NCI-H82 (cell line): ENCODE measurements at regions not wholly inside any gene's neighbourhood (a gene's known extent, or its start where the extent isn't known, plus 50 kb on each side); places are given as distances from the start of the nearest gene placed in this dataset.
"Not testable (repeated sequence)": the region's sequence is repeated elsewhere in the genome, so short reads cannot be mapped to it uniquely, and the experiment has no call there.

Experiments
- DNase-seq: peaks from one replicate; lab custom pipeline; 2025; lab: John Stamatoyannopoulos, UW

DNA sequence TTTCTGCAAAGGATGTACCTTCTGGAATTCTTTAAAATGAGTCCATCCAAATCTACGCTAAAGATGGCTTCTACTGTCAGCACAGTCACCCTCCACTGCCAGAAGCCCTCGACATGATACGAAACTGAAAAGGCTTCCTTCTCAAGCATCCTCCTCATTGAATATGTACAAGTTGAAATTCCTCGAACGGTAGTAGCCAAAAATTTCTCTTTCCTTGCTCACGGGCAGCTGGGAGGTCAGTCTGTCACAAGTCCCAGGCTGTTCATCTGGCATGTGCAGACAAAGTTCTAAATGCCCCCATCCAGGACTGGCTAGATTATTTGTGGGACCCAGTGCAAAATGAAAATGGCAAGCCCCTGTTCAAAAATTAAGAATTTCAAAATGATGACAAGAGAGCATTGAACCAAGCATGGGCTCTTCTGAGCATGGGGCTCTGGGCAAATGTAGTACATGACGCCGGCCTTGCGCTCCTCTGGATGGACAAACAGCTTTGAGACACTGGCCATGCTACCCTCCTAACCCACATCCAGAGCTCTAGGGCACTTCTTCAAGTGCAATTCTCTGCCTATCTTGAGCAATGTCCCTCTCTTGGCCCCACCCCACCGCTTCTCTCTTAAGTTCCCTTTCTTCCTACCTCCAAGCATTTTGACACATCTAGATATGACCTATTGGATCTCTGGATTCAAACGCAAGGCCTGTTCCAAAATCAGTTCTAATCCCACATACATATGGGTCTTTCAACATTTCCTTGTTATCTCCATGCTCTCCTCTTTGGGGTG lies 78.9 kb upstream of the FLT1 start:
- DNase-seq, result no peak

DNA sequence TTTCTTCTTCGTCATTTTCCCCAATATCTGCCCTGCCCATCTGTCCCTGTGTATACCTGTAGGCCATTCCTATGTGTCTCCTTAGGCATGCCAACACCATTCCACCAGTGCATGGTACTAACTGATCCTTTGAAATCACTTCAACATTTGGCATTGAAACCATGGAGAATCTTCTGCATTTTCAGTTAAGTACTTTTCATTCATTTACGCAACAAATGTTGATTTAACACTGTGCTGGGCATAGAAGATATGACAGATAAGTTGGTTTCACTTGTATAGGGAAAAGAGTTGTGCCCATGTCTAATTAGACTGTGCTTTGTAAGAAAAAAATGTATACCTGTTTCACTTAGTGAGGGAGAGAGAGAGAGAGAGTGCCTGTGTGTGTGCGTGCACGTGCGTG lies 77.9 kb upstream of the FLT1 start:
- no peak for DNase-seq

DNA sequence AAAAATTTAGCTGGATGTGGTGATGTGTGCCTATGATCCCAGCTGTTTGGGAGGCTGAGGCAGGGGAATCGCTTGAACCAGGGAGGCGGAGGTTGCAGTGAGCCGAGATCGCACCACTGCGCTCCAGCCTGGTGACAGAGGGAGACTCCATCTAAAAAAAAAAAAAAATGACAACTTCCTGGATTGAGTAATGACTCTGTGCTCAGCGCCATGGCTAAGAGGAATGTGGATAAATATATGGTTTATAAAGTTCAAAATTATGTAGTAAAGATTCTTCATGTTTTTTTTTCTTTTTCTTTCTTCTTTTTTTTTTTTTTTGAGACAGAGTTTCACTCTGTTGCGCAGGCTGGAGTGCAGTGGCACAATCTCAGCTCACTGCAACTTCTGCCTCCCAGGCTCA lies 75.4 kb upstream of the FLT1 start:
- not testable (repeated sequence) for DNase-seq

DNA sequence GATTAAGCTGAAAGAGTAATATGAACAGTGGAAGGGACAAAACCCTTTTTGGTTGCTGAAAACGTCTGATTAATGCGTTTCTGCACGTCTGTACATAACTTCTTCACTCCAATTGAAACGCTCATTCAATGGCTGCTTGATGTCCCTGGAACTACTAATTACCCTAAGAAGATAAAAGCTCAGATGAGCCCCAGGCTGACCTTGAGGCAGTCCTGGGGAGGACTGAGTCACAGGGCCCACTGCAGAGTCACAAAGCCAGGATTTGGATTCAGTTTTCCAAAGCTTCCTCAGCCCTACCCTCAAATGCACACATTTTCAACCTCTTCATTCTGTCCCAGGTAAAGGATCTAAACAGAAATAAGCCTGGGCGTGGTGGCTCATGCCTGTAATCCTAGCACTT lies 75.0 kb upstream of the FLT1 start:
- no peak for DNase-seq

GRCh38 chr13:28568286-28568685 lies 73.4 kb upstream of the FLT1 start:
- DNase-seq, result peak; percentile 39

- no peak for DNase-seq
Observed at GRCh38 chr13:28566891-28567290, 72.0 kb upstream of the FLT1 start.

- DNase-seq, result no peak
Observed at GRCh38 chr13:28566283-28566682, 71.4 kb upstream of the FLT1 start.

DNA sequence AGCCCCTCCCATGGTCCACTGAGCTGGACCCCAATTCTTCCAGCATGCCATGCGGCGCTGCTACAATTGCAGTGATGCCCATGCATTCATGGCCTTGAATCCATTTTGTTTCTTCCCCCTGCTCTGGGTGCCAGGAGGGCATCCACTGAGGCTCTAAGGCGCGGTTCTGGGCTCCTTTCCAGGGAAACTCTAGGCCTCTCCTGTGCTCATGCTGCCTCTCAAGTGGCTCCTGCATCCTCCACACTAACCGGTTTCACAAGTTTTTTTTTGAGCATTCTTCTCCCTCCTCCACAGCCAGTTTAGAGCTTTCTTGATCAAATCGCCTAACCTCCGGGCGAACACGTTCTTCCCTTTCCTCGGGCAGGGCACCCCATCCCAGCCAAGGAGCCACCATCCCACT lies 69.1 kb upstream of the FLT1 start:
- no peak for DNase-seq

DNA sequence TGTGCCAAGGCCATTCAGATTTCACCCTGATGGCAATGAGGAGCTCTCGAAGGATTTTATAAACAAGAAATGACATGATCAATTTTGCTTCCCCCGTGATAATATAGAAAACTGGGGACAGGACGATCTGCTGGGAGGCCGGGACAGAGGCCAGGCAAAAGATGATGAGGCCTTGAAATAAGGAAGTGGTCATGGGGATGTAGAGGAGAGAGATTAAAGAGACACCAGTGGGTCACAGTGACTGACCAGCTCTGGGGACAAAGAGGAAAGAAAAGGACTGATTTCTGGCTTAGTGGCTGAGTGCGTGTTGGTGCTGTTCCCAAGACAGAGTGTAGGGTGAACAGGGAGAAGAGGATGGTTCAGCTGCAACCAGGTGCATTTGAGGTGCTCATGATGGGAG lies 68.7 kb upstream of the FLT1 start:
- DNase-seq, result no peak

- no peak for DNase-seq
Observed at GRCh38 chr13:28560612-28561011, 65.7 kb upstream of the FLT1 start.

- no peak for DNase-seq
Observed at GRCh38 chr13:28559636-28560259, 64.8 kb upstream of the FLT1 start.

DNA sequence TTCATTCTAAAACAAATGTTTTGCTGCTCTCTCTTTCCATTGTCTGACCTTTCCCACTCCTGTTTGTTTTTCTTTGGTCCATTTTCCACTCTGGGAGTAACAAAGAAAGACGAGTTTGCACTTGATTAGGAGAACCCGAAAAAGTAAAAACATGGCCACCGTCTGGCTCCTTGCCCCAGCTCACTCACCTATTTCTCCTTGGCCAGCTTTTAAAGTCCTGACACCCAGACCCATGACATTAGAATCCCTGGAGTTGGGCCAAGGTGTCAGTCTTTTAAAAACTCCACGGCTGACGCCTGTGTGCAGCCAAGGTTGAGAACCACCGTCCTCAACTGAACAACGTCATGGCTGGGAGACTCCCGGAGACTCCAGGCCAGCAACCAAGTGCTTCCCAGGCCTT lies 63.6 kb upstream of the FLT1 start:
- DNase-seq, result no peak

- DNase-seq, result no peak
Observed at GRCh38 chr13:28557725-28558520, 63.0 kb upstream of the FLT1 start.

- DNase-seq, result no peak
Observed at GRCh38 chr13:28555096-28555495, 60.2 kb upstream of the FLT1 start.

- DNase-seq, result no peak
Observed at GRCh38 chr13:28553971-28554370, 59.0 kb upstream of the FLT1 start.

GRCh38 chr13:28552288-28552687 lies 57.4 kb upstream of the FLT1 start:
- DNase-seq, result no peak

DNA sequence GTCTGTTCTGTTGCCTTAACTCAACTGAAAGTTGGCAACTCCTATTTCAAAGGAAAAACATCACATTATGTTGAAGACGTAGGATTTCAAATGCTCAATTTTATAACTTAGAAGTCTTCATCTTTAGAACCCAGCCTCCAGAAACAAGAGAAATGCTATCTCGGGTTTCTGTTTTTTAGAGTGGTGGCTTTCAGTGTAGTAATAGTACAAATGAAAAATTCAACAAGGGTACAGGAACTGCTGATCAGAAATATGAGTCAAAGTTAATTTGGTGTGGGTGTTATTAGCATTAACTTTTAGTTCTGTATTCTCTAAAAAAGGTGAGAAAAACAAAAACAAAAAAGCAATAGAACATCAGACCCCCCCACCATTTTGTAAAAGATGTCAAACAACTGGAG lies 56.6 kb upstream of the FLT1 start:
- DNase-seq, result no peak

DNA sequence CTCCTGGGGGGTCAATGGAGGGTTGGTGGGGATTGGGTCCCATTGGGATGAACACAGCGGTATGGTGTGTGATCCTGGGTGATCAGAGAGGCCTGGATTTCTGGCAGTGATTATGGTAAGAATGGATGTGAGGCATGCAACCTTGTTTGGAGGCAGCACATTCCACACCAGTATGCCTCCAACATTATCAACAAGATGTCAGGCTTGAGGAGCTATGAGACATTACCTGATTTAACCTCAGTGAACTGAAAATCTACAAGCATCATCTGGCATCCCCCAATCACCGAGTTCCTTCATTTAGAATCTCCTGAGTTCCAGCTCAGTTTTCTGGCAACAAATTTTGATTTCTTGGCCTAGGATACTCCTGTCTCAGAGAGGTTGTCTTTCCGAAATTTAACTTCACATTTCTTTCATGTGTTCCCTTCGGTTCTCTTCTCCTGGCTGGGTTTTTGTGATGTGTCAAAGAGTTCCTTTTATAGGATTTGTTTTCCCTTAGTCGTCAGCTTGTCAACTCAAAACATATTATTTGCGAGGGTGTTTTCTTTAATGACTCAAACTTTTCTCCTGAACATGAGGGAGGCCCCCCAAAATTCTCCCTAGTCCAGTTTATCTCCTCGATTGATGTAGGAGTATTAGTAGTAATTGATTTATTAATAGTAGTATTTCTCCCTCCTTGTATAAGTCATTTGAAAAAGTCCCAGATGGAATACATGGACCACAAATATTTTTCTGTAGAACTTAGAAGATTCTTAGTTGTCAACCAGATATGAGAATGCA lies 56.0 kb upstream of the FLT1 start:
- DNase-seq, result no peak

- no peak for DNase-seq
Observed at GRCh38 chr13:28550091-28550490, 55.2 kb upstream of the FLT1 start.

- no peak for DNase-seq
Observed at GRCh38 chr13:28548872-28549271, 53.9 kb upstream of the FLT1 start.

GRCh38 chr13:28548468-28548867 lies 53.5 kb upstream of the FLT1 start:
- DNase-seq, result peak; percentile 20

- DNase-seq, result no peak
Observed at GRCh38 chr13:28545583-28546333, 50.8 kb upstream of the FLT1 start.
